C4-2B (cell line): ENCODE measurements at regions not wholly inside any gene's neighbourhood (a gene's known extent, or its start where the extent isn't known, plus 50 kb on each side); places are given as distances from the start of the nearest gene placed in this dataset.

Experiments
- CTCF ChIP-seq: fragments of 450-650 bp; conservative IDR thresholded peaks from 2 replicates; pipeline ENCODE4 v1.5.1; 2017; ENCODE audit warnings: mild to moderate bottlenecking
- ZFX ChIP-seq: fragments of 450-650 bp; IDR thresholded peaks from 2 replicates; pipeline ENCODE4 v1.6.1; 2017

- no peak for TF ChIP-seq CTCF
- no peak for TF ChIP-seq ZFX
These were observed 1680.3 kb downstream of the MAT2B start for GRCh38 chr5:165185716-165186115.
